ENCODE measurements at regions not wholly inside any gene's neighbourhood (a gene's known extent, or its start where the extent isn't known, plus 50 kb on each side); places are given as distances from the start of the nearest gene placed in this dataset.

- H3K9me3 Mint-ChIP-seq = peaks cover 6% of the 10 kb centered on the region
- POLR2A ChIA-PET = no interaction called here
- H3K27me3 Mint-ChIP-seq = no peaks in the 10 kb centered on the region
- no peak overlapping the region for H3K4me3 Mint-ChIP-seq
- DNase-seq = no peak
- no peaks in the 10 kb centered on the region for H3K36me3 Mint-ChIP-seq
- H3K4me1 Mint-ChIP-seq = no peaks in the 10 kb centered on the region
- no peak overlapping the region for H3K27ac Mint-ChIP-seq
- no peak for ATAC-seq (ENCODE audit: low read depth)
Measured at GRCh38 chr4:62407534-62407933, 1207.4 kb downstream of the ADGRL3 start.

GRCh38 chr4:62402088-62402806 lies 1202.1 kb downstream of the ADGRL3 start:
- Mint-ChIP-seq H3K36me3 (no peaks in the 10 kb centered on the region), H3K27ac (no peak overlapping the region), H3K9me3 (peaks cover 7% of the 10 kb centered on the region), H3K27me3 (no peaks in the 10 kb centered on the region), H3K4me1 (no peaks in the 10 kb centered on the region), H3K4me3 (no peak overlapping the region)
- no peak for ATAC-seq (ENCODE audit: low read depth)
- no peak for DNase-seq
- POLR2A ChIA-PET = no interaction called here

- Mint-ChIP-seq H3K27ac (no peak overlapping the region), H3K36me3 (no peaks in the 10 kb centered on the region), H3K4me3 (no peak overlapping the region), H3K4me1 (no peaks in the 10 kb centered on the region), H3K9me3 (peaks cover 5% of the 10 kb centered on the region), H3K27me3 (no peaks in the 10 kb centered on the region)
- POLR2A ChIA-PET = no interaction called here
- no peak for ATAC-seq (ENCODE audit: low read depth)
- no peak for DNase-seq
Measured at GRCh38 chr4:62399242-62399641, 1199.1 kb downstream of the ADGRL3 start.

GRCh38 chr4:62398318-62398717 lies 1198.2 kb downstream of the ADGRL3 start:
- H3K4me3 Mint-ChIP-seq = no peak overlapping the region
- no peaks in the 10 kb centered on the region for H3K27me3 Mint-ChIP-seq
- H3K27ac Mint-ChIP-seq = no peak overlapping the region
- ATAC-seq (ENCODE audit: low read depth) (no peak), DNase-seq (no peak)
- no peaks in the 10 kb centered on the region for H3K4me1 Mint-ChIP-seq
- H3K36me3 Mint-ChIP-seq = no peaks in the 10 kb centered on the region
- peaks cover 5% of the 10 kb centered on the region for H3K9me3 Mint-ChIP-seq
- POLR2A ChIA-PET = no interaction called here

GRCh38 chr4:62394766-62395165 lies 1194.6 kb downstream of the ADGRL3 start:
- no peak for ATAC-seq (ENCODE audit: low read depth)

GRCh38 chr4:62387808-62388207 lies 1187.7 kb downstream of the ADGRL3 start:
- Mint-ChIP-seq H3K27ac (no peak overlapping the region), H3K4me3 (no peak overlapping the region), H3K36me3 (no peaks in the 10 kb centered on the region), H3K9me3 (peaks cover 7% of the 10 kb centered on the region), H3K27me3 (no peaks in the 10 kb centered on the region), H3K4me1 (no peaks in the 10 kb centered on the region)
- DNase-seq (no peak), ATAC-seq (ENCODE audit: low read depth) (no peak)
- POLR2A ChIA-PET = no interaction called here

More at GRCh38 chr4:62394766-62395165, 1194.6 kb downstream of the ADGRL3 start:
- no peaks in the 10 kb centered on the region for H3K4me1 Mint-ChIP-seq
- H3K36me3 Mint-ChIP-seq = no peaks in the 10 kb centered on the region
- no peak overlapping the region for H3K27ac Mint-ChIP-seq
- peaks cover 8% of the 10 kb centered on the region for H3K9me3 Mint-ChIP-seq
- no peak for DNase-seq
- POLR2A ChIA-PET = no interaction called here
- no peaks in the 10 kb centered on the region for H3K27me3 Mint-ChIP-seq
- no peak overlapping the region for H3K4me3 Mint-ChIP-seq

- Mint-ChIP-seq H3K9me3 (peaks cover 1% of the 10 kb centered on the region), H3K4me1 (no peaks in the 10 kb centered on the region), H3K27ac (no peak overlapping the region), H3K4me3 (no peak overlapping the region), H3K27me3 (no peaks in the 10 kb centered on the region), H3K36me3 (no peaks in the 10 kb centered on the region)
- no peak for ATAC-seq (ENCODE audit: low read depth)
- POLR2A ChIA-PET = no interaction called here
- DNase-seq = no peak
Measured at GRCh38 chr4:62377700-62378099, 1177.6 kb downstream of the ADGRL3 start.

- H3K4me1 Mint-ChIP-seq = no peaks in the 10 kb centered on the region
- no peaks in the 10 kb centered on the region for H3K27me3 Mint-ChIP-seq
- no peak overlapping the region for H3K4me3 Mint-ChIP-seq
- POLR2A ChIA-PET = no interaction called here
- peaks cover 1% of the 10 kb centered on the region for H3K9me3 Mint-ChIP-seq
- DNase-seq = no peak
- no peaks in the 10 kb centered on the region for H3K36me3 Mint-ChIP-seq
- H3K27ac Mint-ChIP-seq = no peak overlapping the region
- no peak for ATAC-seq (ENCODE audit: low read depth)
Measured at GRCh38 chr4:62377245-62377644, 1177.1 kb downstream of the ADGRL3 start.

GRCh38 chr4:62366939-62367338 lies 1166.8 kb downstream of the ADGRL3 start:
- Mint-ChIP-seq H3K27me3 (no peaks in the 10 kb centered on the region), H3K9me3 (peaks cover 3% of the 10 kb centered on the region), H3K36me3 (no peaks in the 10 kb centered on the region), H3K4me3 (no peak overlapping the region), H3K4me1 (no peaks in the 10 kb centered on the region), H3K27ac (no peak overlapping the region)
- ATAC-seq (ENCODE audit: low read depth) (no peak), DNase-seq (no peak)
- POLR2A ChIA-PET = no interaction called here

- Mint-ChIP-seq H3K4me3 (no peak overlapping the region), H3K27me3 (no peaks in the 10 kb centered on the region), H3K4me1 (no peaks in the 10 kb centered on the region), H3K27ac (no peak overlapping the region), H3K36me3 (no peaks in the 10 kb centered on the region), H3K9me3 (peaks cover 1% of the 10 kb centered on the region)
- ATAC-seq (ENCODE audit: low read depth) (no peak), DNase-seq (no peak)
- POLR2A ChIA-PET = no interaction called here
Measured at GRCh38 chr4:62360156-62360545, 1160.0 kb downstream of the ADGRL3 start.

GRCh38 chr4:62359441-62360155 lies 1159.5 kb downstream of the ADGRL3 start:
- H3K27ac Mint-ChIP-seq = no peak overlapping the region
- H3K4me3 Mint-ChIP-seq = no peak overlapping the region
- DNase-seq (no peak), ATAC-seq (ENCODE audit: low read depth) (no peak)
- no peaks in the 10 kb centered on the region for H3K9me3 Mint-ChIP-seq
- POLR2A ChIA-PET = no interaction called here
- H3K4me1 Mint-ChIP-seq = no peaks in the 10 kb centered on the region
- no peaks in the 10 kb centered on the region for H3K36me3 Mint-ChIP-seq
- H3K27me3 Mint-ChIP-seq = no peaks in the 10 kb centered on the region

- no peak overlapping the region for H3K27ac Mint-ChIP-seq
- no peaks in the 10 kb centered on the region for H3K27me3 Mint-ChIP-seq
- no peak overlapping the region for H3K4me3 Mint-ChIP-seq
- ATAC-seq (ENCODE audit: low read depth) (no peak), DNase-seq (no peak)
- POLR2A ChIA-PET = no interaction called here
- no peaks in the 10 kb centered on the region for H3K4me1 Mint-ChIP-seq
- H3K36me3 Mint-ChIP-seq = no peaks in the 10 kb centered on the region
- peaks cover 8% of the 10 kb centered on the region for H3K9me3 Mint-ChIP-seq
Measured at GRCh38 chr4:62344915-62345314, 1144.8 kb downstream of the ADGRL3 start.

GRCh38 chr4:62344474-62344873 lies 1144.3 kb downstream of the ADGRL3 start:
- ATAC-seq (ENCODE audit: low read depth) (no peak), DNase-seq (no peak)
- no peaks in the 10 kb centered on the region for H3K4me1 Mint-ChIP-seq
- peaks cover 11% of the 10 kb centered on the region for H3K9me3 Mint-ChIP-seq
- H3K27ac Mint-ChIP-seq = no peak overlapping the region
- POLR2A ChIA-PET = no interaction called here
- no peak overlapping the region for H3K4me3 Mint-ChIP-seq
- H3K36me3 Mint-ChIP-seq = no peaks in the 10 kb centered on the region
- H3K27me3 Mint-ChIP-seq = no peaks in the 10 kb centered on the region

GRCh38 chr4:62342346-62342745 lies 1142.2 kb downstream of the ADGRL3 start:
- H3K9me3 Mint-ChIP-seq = peaks cover 16% of the 10 kb centered on the region
- no peaks in the 10 kb centered on the region for H3K4me1 Mint-ChIP-seq
- ATAC-seq (ENCODE audit: low read depth) = no peak
- no peaks in the 10 kb centered on the region for H3K27me3 Mint-ChIP-seq
- DNase-seq = no peak
- no peaks in the 10 kb centered on the region for H3K36me3 Mint-ChIP-seq
- no peak overlapping the region for H3K4me3 Mint-ChIP-seq
- POLR2A ChIA-PET = no interaction called here
- no peak overlapping the region for H3K27ac Mint-ChIP-seq

All from activated naive CD8-positive, alpha-beta T cell treated with anti-CD3 and anti-CD28 coated beads, Interleukin-2, amount 10 ng/mL, durations not matched to agents 7 days and 5 days (primary cell).